ENCODE measurements at regions not wholly inside any gene's neighbourhood (a gene's known extent, or its start where the extent isn't known, plus 50 kb on each side); places are given as distances from the start of the nearest gene placed in this dataset.

- TF ChIP-seq POLR2A (IDR thresholded peaks at IDR 0.05; ENCODE audit: extremely low read depth, insufficient read length) (no peak), MAX (IDR thresholded peaks at IDR 0.05; ENCODE audit: low read depth, low read length) (no peak), CTCF (IDR thresholded peaks at IDR 0.05; ENCODE audit: low read depth, low read length) (no peak), MYC (IDR thresholded peaks at IDR 0.05; ENCODE audit: low read depth, low read length) (no peak)
Observed at GRCh38 chr14:105879503-105879866, 353.1 kb downstream of the TMEM121 start.

Data from NB4 (cell line).